B cell (primary cell): ENCODE measurements at regions not wholly inside any gene's neighbourhood (a gene's known extent, or its start where the extent isn't known, plus 50 kb on each side); places are given as distances from the start of the nearest gene placed in this dataset.

ENCODE experiments used
- ATAC-seq: fragments of 200-7000 bp; cut with Tn5 transposase; one replicate; pipeline ENCODE4 v1.10.0; 2021; ENCODE audit warnings: low read depth, mild to moderate bottlenecking, moderate number of reproducible peaks, moderate library complexity
- CTCF ChIA-PET: fragments of 350-600 bp; sonication (Branson Sonifier 250); formaldehyde crosslinking; loops from one replicate; lab custom pipeline; 2021; ENCODE audit warnings: antibody characterized with exemption, inconsistent platforms; lab: Charles Lee
- POLR2A ChIA-PET: fragments of 350-600 bp; sonication (Branson Sonifier 250); formaldehyde crosslinking; loops from one replicate; lab custom pipeline; 2021; ENCODE audit warnings: antibody characterized with exemption; lab: Charles Lee
- DNase-seq: peaks from one replicate; pipeline ENCODE4 v3.0.0; 2013
- H2AFZ ChIP-seq: 2 replicates; pipeline ENCODE4 v1.6.1; 2012; ENCODE audit warnings: mild to moderate bottlenecking, low read depth, low read length; ENCODE audit not compliant: insufficient read depth, poor library complexity, severe bottlenecking
- H3K27ac ChIP-seq, 2 donors: 1 replicate in 1 of 2; 2 replicates in 1 of 2; pipeline ENCODE4 v1.5.1; 2012 to 2013; ENCODE audit warnings: low read length in 2 of 2, mild to moderate bottlenecking in 2 of 2, moderate library complexity in 1 of 2
- H3K27me3 ChIP-seq, 4 experiments: fragments of 200-600 bp in 1 of 4; sonication (generic) in 1 of 4; replicated peaks in 1 of 4; 1 replicate in 2 of 4; 2 replicates in 2 of 4; pipeline versions ENCODE4 v1.6.1 to v1.7.0; 2013 to 2016; ENCODE audit warnings: low read length in 3 of 4, mild to moderate bottlenecking in 2 of 4, mixed read lengths in 1 of 4, moderate library complexity in 1 of 4; ENCODE audit not compliant: insufficient read depth in 4 of 4, control insufficient read depth in 3 of 4; ENCODE audit errors: control extremely low read depth in 1 of 4
- H3K36me3 ChIP-seq, 2 experiments: replicated peaks in 1 of 2; 1 replicate in 1 of 2; 2 replicates in 1 of 2; pipeline versions ENCODE4 v1.6.1 to v1.7.1; 2013; ENCODE audit warnings: low read length in 1 of 2; ENCODE audit not compliant: insufficient read depth in 2 of 2, control insufficient read depth in 1 of 2; ENCODE audit errors: control extremely low read depth in 1 of 2, extremely low read depth in 1 of 2
- H3K4me1 ChIP-seq, 2 donors: fragments of 200-600 bp in 1 of 2; sonication (generic) in 1 of 2; 1 replicate in 1 of 2; 2 replicates in 1 of 2; pipeline versions ENCODE4 v1.5.1 to v1.6.1; 2013 to 2017; ENCODE audit warnings: low read length in 2 of 2; ENCODE audit not compliant: control insufficient read depth in 2 of 2, insufficient read depth in 2 of 2
- H3K4me2 ChIP-seq: replicated peaks from 2 replicates; pipeline ENCODE3; 2012; ENCODE audit warnings: mild to moderate bottlenecking, low read depth, low read length; ENCODE audit not compliant: poor library complexity, severe bottlenecking
- H3K4me3 ChIP-seq, 5 experiments: fragments of 200-600 bp in 1 of 5; sonication (generic) in 1 of 5; 1 replicate in 3 of 5; 2 replicates in 2 of 5; pipeline versions ENCODE4 v1.5.1 to v1.7.0; 2011 to 2016; ENCODE audit warnings: low read length in 4 of 5, mild to moderate bottlenecking in 4 of 5, low read depth in 2 of 5, control low read depth in 1 of 5, moderate library complexity in 1 of 5; ENCODE audit not compliant: insufficient read depth in 1 of 5; ENCODE audit errors: control extremely low read depth in 1 of 5, extremely low read depth in 1 of 5
- H3K79me2 ChIP-seq: fragments of 200-600 bp; sonication (generic); one replicate; pipeline ENCODE4 v1.6.0; 2016; ENCODE audit warnings: low read length; ENCODE audit not compliant: control insufficient read depth, insufficient read depth
- H3K9ac ChIP-seq: fragments of 200-600 bp; sonication (generic); 2 replicates; pipeline ENCODE4 v1.6.1; 2017; ENCODE audit warnings: mild to moderate bottlenecking, low read length, moderate library complexity
- H3K9me3 ChIP-seq, 3 donors: one replicate each; pipeline versions ENCODE4 v1.6.1 to v1.7.1; 2013; ENCODE audit warnings: low read length in 2 of 3; ENCODE audit not compliant: control insufficient read depth in 2 of 3, insufficient read depth in 1 of 3; ENCODE audit errors: control extremely low read depth in 1 of 3
- H4K20me1 ChIP-seq: 2 replicates; pipeline ENCODE4 v1.6.0; 2012; ENCODE audit warnings: mild to moderate bottlenecking, low read length; ENCODE audit not compliant: insufficient read depth, control insufficient read depth, poor library complexity, severe bottlenecking
- H3K27ac Mint-ChIP-seq: one replicate; pipeline ENCODE4 v1.8.0; 2021; ENCODE audit warnings: mixed read lengths
- H3K27me3 Mint-ChIP-seq: one replicate; pipeline ENCODE4 v1.8.0; 2021; ENCODE audit warnings: mixed read lengths
- H3K4me1 Mint-ChIP-seq: one replicate; pipeline ENCODE4 v1.8.0; 2021; ENCODE audit warnings: mixed read lengths
- H3K4me3 Mint-ChIP-seq: one replicate; pipeline ENCODE4 v1.8.0; 2021; ENCODE audit warnings: mixed read lengths
- H3K9me3 Mint-ChIP-seq: one replicate; pipeline ENCODE4 v1.8.0; 2022; ENCODE audit warnings: mixed read lengths; ENCODE audit not compliant: insufficient read depth
- CTCF ChIP-seq: fragments of 200-600 bp; IDR thresholded peaks from one replicate; pipeline ENCODE4 v1.8.0; 2022; ENCODE audit warnings: antibody characterized with exemption, mild to moderate bottlenecking
- EZH2 ChIP-seq: IDR thresholded peaks from 2 replicates; pipeline ENCODE4 v1.6.1; 2012; ENCODE audit warnings: borderline replicate concordance, low read depth, mild to moderate bottlenecking, moderate library complexity, low read length; ENCODE audit not compliant: insufficient read depth, poor library complexity, severe bottlenecking
- WGBS: methylation state at CpG from one replicate; pipeline ENCODE4 v1.1.5; 2013; ENCODE audit warnings: missing lambda C conversion rate; ENCODE audit not compliant: insufficient coverage; 5-methylcytosine and 5-hydroxymethylcytosine counted together
- intact Hi-C: fragments of 100-400 bp; cut with micrococcal nuclease; formaldehyde crosslinking; loops from one replicate; pipeline ENCODE4 v1.10.0; 2022

GRCh38 chrX:22742174-22742573, 257.6 kb upstream of the DDX53 start:
- intact Hi-C loops: no loop called here
- Histone ChIP-seq H3K27ac (no peak overlapping the region), H4K20me1 (no peaks in the 10 kb centered on the region)

GRCh38 chrX:22746081-22746480, 253.7 kb upstream of the DDX53 start:
- no peaks in the 10 kb centered on the region for H4K20me1 ChIP-seq
- POLR2A ChIA-PET: no interaction called here
- H3K27me3 Mint-ChIP-seq: no peaks in the 10 kb centered on the region
- H3K36me3 ChIP-seq: no peaks in the 10 kb centered on the region
- no peaks in the 10 kb centered on the region for H3K27me3 ChIP-seq
- no peak for TF ChIP-seq EZH2
- no peak for TF ChIP-seq CTCF
- H2AFZ ChIP-seq: no peak overlapping the region
- no peak overlapping the region for H3K9ac ChIP-seq
- CTCF ChIA-PET: interaction anchor here (1.9 to 3.6 kb wide), 2 partner anchors 761 kb away, joined by 8 to 59 read pairs; no protein-coding TSS in a partner anchor
- intact Hi-C loops: loop anchor here (5.0 kb wide), 1 partner anchor 554 kb away; no protein-coding TSS in a partner anchor
- DNase-seq (no peak), ATAC-seq (no peak)
- H3K4me3 ChIP-seq: no peak overlapping the region
- H3K9me3 Mint-ChIP-seq: no peaks in the 10 kb centered on the region
- H3K4me2 ChIP-seq: no peak overlapping the region
- no peaks in the 10 kb centered on the region for H3K4me1 Mint-ChIP-seq
- H3K27ac Mint-ChIP-seq: no peak overlapping the region
- H3K9me3 ChIP-seq: no peaks in the 10 kb centered on the region
- no peaks in the 10 kb centered on the region for H3K79me2 ChIP-seq
- no peak overlapping the region for H3K4me3 Mint-ChIP-seq
- no peaks in the 10 kb centered on the region for H3K4me1 ChIP-seq
- WGBS: no CpG with 5 or more reads among the region's 4 CpGs
- H3K27ac ChIP-seq: no peak overlapping the region

More at GRCh38 chrX:22742174-22742573, 257.6 kb upstream of the DDX53 start:
- CTCF ChIA-PET: no interaction called here
- no peak overlapping the region for H3K27ac Mint-ChIP-seq
- DNase-seq: no peak
- no peak overlapping the region for H3K4me3 Mint-ChIP-seq
- H3K27me3 ChIP-seq: no peaks in the 10 kb centered on the region
- no peak overlapping the region for H3K4me3 ChIP-seq
- no peak for ATAC-seq
- no peaks in the 10 kb centered on the region for H3K27me3 Mint-ChIP-seq
- H3K4me2 ChIP-seq: no peak overlapping the region
- no peaks in the 10 kb centered on the region for H3K79me2 ChIP-seq
- no peaks in the 10 kb centered on the region for H3K9me3 Mint-ChIP-seq
- H3K4me1 Mint-ChIP-seq: no peaks in the 10 kb centered on the region
- H3K4me1 ChIP-seq: no peaks in the 10 kb centered on the region
- WGBS: no CpG with 5 or more reads among the region's 1 CpG
- POLR2A ChIA-PET: no interaction called here
- H2AFZ ChIP-seq: no peak overlapping the region
- H3K9ac ChIP-seq: no peak overlapping the region
- no peaks in the 10 kb centered on the region for H3K36me3 ChIP-seq
- H3K9me3 ChIP-seq: no peaks in the 10 kb centered on the region
- TF ChIP-seq EZH2 (no peak), CTCF (no peak)
